Esophagus squamous epithelium (tissue), 5 donors: ENCODE measurements at regions not wholly inside any gene's neighbourhood (a gene's known extent, or its start where the extent isn't known, plus 50 kb on each side); places are given as distances from the start of the nearest gene placed in this dataset.

Source experiments
- DNase-seq: peaks from one replicate; lab custom pipeline; 2025; lab: John Stamatoyannopoulos, UW
- H3K27ac ChIP-seq, 4 donors: fragments of 200-600 bp; sonication (generic); one replicate each; pipeline ENCODE4 v1.5.1; 2016 to 2019; ENCODE audit warnings: mild to moderate bottlenecking in 1 of 4
- H3K27me3 ChIP-seq, 4 donors: fragments of 200-600 bp; sonication (generic); 1 replicate in 3 of 4; 2 replicates in 1 of 4; pipeline versions ENCODE4 v1.5.1 to v1.6.0; 2017 to 2021; ENCODE audit warnings: antibody characterized with exemption in 1 of 4
- H3K36me3 ChIP-seq, 3 donors: fragments of 200-600 bp; sonication (generic); one replicate each; pipeline ENCODE4 v1.5.1; 2016 to 2019
- H3K4me1 ChIP-seq, 3 donors: fragments of 200-600 bp; sonication (generic); one replicate each; pipeline ENCODE4 v1.5.1; 2017 to 2019
- H3K4me3 ChIP-seq, 4 donors: fragments of 200-600 bp; sonication (generic); 1 replicate in 3 of 4; 2 replicates in 1 of 4; pipeline ENCODE4 v1.5.1; 2016 to 2019; ENCODE audit warnings: mild to moderate bottlenecking in 2 of 4, moderate library complexity in 1 of 4
- H3K9me3 ChIP-seq, 3 donors: fragments of 200-600 bp; sonication (generic); one replicate each; pipeline ENCODE4 v1.5.1; 2016 to 2019
- POLR2A ChIP-seq, 4 donors: fragments of 450-650 bp; IDR thresholded peaks; one replicate each; pipeline ENCODE4 v1.6.1; 2017; ENCODE audit warnings: antibody characterized with exemption in 4 of 4, mild to moderate bottlenecking in 4 of 4, moderate library complexity in 3 of 4
- WGBS, 2 donors: methylation state at CpG; one replicate each; pipeline ENCODE4 v1.1.5; 2018; 5-methylcytosine and 5-hydroxymethylcytosine counted together
- intact Hi-C: fragments of 100-400 bp; cut with DNase I; formaldehyde crosslinking; loops from one replicate; pipeline ENCODE4 v1.15.0; 2022
- TF ChIP-seq, protein P1 (sequence below), 6 experiments: fragments of 450-650 bp in 4 of 6; fragments of 200-600 bp in 2 of 6; sonication (generic) in 2 of 6; IDR thresholded peaks; one replicate each; pipeline ENCODE4 v1.5.1; 2016 to 2019; ENCODE audit warnings: antibody characterized with exemption in 6 of 6, mild to moderate bottlenecking in 4 of 6, moderate library complexity in 4 of 6
- donor health status: DM: yes; HTN: yes; CAD: no.

DNA sequence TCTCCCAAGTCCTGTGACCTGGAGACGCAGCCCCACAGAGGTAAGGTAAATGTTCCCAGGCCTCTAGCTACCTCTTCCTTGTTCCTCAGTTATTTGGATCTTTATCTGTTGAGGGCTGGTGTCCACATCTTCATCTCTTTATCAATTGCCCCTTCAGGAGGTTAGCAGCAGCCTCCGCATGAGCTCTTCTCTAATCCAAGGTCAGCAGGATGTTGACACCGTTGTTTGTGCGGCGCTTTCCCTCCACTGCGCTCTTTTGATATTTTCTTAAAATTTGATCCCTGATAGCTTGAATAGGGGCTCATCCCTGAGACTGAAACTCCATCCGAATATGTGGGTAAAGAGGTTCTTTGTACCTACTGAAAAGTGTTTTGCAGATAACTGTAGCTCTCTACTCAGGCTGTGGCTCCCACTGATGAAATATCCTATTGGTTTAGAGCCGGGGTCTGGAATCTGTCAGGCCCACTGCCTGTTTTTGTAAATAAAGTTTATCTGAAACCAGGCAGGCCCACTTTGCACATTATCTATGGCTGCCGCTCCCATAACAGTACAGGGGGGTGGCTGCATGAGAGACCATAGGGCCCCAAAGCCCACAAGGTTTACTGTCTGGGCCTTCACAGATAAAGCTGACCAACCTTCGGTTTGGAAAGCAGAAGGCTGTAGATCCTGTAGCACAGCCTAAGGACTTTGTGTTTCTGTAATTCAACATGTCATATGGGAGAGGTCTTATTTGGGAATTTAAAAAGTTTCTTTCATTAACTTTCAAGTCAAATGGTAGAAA, 362.6 kb downstream of the QKI start:
- no peak overlapping the region for H3K4me3 ChIP-seq
- H3K9me3 ChIP-seq = no peaks in the 10 kb centered on the region
- no peaks in the 10 kb centered on the region for H3K27me3 ChIP-seq
- no peak for DNase-seq
- H3K36me3 ChIP-seq = no peaks in the 10 kb centered on the region
- WGBS, 2 donors = 89 to 93% methylated on average over 9 to 10 of the region's 10 CpGs
- no peak for TF ChIP-seq POLR2A (IDR thresholded peaks at IDR 0.05)
- TF ChIP-seq, protein P1, sequence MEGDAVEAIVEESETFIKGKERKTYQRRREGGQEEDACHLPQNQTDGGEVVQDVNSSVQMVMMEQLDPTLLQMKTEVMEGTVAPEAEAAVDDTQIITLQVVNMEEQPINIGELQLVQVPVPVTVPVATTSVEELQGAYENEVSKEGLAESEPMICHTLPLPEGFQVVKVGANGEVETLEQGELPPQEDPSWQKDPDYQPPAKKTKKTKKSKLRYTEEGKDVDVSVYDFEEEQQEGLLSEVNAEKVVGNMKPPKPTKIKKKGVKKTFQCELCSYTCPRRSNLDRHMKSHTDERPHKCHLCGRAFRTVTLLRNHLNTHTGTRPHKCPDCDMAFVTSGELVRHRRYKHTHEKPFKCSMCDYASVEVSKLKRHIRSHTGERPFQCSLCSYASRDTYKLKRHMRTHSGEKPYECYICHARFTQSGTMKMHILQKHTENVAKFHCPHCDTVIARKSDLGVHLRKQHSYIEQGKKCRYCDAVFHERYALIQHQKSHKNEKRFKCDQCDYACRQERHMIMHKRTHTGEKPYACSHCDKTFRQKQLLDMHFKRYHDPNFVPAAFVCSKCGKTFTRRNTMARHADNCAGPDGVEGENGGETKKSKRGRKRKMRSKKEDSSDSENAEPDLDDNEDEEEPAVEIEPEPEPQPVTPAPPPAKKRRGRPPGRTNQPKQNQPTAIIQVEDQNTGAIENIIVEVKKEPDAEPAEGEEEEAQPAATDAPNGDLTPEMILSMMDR (IDR thresholded peaks at IDR 0.05) = no peak
- peaks cover 0 to 26% (median 4%) of the 10 kb centered on the region in 3 donors for H3K4me1 ChIP-seq
- no peak overlapping the region for H3K27ac ChIP-seq
- intact Hi-C loops = no loop called here

DNA sequence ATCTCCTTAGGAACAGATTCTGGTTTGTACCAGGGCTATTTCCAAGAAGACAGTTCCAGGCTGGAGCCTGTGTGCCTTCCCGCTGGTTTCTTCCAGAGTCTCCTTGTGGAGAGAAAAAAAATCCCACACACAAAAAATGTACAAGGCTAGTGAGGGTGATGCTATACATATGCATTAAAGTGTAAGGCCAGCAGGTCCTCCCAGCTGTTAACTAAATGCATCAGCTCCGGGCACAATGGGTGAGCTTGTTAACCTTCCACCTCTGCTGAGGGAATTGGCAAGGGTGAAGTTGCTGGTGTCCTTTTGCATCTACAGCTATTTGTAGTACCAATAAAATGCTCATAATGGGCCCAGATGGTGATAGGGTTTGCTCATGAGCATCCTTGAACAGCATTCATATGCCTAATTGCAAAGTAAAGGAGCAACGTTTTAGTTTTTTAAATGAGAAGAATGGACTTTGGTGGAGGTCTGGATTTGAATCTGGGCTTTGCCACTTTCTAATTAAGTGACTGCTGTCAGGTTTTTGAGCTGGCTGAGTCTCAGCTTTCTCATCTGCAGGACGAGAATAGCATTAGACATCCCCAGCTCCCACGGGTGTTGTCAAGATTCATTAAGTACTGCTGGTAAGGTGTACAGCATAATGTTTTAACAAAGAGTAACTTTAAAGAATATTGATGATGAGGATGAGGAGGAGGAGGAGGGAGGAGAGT, 361.8 kb downstream of the QKI start:
- 84 to 89% methylated on average over 5 of the region's 5 CpGs for WGBS, 2 donors
- intact Hi-C loops = no loop called here
- no peak for DNase-seq
- TF ChIP-seq, protein P1 (IDR thresholded peaks at IDR 0.05) = no peak
- no peak for TF ChIP-seq POLR2A (IDR thresholded peaks at IDR 0.05)
- no peaks in the 10 kb centered on the region for H3K9me3 ChIP-seq
- H3K27ac ChIP-seq = no peak overlapping the region
- no peaks in the 10 kb centered on the region for H3K36me3 ChIP-seq
- H3K4me1 ChIP-seq = peaks cover 0 to 24% (median 4%) of the 10 kb centered on the region in 3 donors
- no peaks in the 10 kb centered on the region for H3K27me3 ChIP-seq
- no peak overlapping the region for H3K4me3 ChIP-seq

DNA sequence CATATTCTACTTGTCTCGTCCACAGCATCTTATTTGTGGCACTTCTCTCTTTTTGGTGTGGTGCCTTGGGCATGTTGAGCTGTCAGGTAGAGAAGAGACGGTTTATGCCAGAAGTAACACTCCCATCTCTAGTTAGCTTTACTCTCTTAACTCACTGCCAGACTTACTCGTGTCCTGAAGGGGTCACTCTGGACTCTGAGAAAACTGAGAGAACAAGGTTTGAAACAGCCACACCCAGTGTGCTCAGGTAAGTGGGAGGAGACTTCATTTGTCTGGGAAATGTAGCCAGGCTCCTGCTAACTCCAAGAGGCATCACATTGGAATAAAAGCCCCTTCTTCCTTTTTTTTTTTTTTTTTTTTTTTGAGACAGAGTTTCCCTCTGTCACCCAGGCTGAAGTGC, 360.8 kb downstream of the QKI start:
- no peaks in the 10 kb centered on the region for H3K9me3 ChIP-seq
- TF ChIP-seq POLR2A (IDR thresholded peaks at IDR 0.05) = no peak
- TF ChIP-seq, protein P1 (IDR thresholded peaks at IDR 0.05) = no peak
- intact Hi-C loops = no loop called here
- no peak for DNase-seq
- peaks cover 0 to 14% (median 4%) of the 10 kb centered on the region in 3 donors for H3K4me1 ChIP-seq
- no peaks in the 10 kb centered on the region for H3K27me3 ChIP-seq
- no peak overlapping the region for H3K27ac ChIP-seq
- 65 to 72% methylated on average over 3 of the region's 3 CpGs for WGBS, 2 donors
- H3K36me3 ChIP-seq = no peaks in the 10 kb centered on the region
- H3K4me3 ChIP-seq = no peak overlapping the region

DNA sequence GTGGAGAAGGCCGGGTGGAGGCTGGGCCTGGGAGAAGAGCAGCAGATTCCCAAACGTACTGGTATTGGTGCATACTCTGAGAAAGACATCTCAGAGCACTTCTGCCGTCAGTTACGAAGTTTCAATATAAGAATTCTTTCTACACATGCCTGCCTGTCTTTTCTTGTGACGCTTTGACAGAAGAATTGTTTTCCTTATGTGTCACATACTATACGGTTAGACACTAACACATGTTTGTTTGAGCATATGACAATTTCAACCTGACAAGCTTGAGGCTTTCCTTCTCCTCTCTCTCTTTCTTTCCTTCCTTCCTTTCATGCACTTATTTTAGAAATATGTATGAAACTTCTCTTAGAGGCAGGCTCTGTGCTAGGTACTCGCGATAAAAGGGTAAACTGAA, 360.0 kb downstream of the QKI start:
- H3K27ac ChIP-seq = no peak overlapping the region
- intact Hi-C loops = no loop called here
- DNase-seq = no peak
- no peaks in the 10 kb centered on the region for H3K36me3 ChIP-seq
- no peak overlapping the region for H3K4me3 ChIP-seq
- WGBS, 2 donors = 87 to 93% methylated on average over 8 of the region's 8 CpGs
- H3K27me3 ChIP-seq = no peaks in the 10 kb centered on the region
- TF ChIP-seq POLR2A (IDR thresholded peaks at IDR 0.05) = no peak
- TF ChIP-seq, protein P1 (IDR thresholded peaks at IDR 0.05) = no peak
- H3K9me3 ChIP-seq = no peaks in the 10 kb centered on the region
- H3K4me1 ChIP-seq = peaks cover 0 to 6% (median 4%) of the 10 kb centered on the region in 3 donors

DNA sequence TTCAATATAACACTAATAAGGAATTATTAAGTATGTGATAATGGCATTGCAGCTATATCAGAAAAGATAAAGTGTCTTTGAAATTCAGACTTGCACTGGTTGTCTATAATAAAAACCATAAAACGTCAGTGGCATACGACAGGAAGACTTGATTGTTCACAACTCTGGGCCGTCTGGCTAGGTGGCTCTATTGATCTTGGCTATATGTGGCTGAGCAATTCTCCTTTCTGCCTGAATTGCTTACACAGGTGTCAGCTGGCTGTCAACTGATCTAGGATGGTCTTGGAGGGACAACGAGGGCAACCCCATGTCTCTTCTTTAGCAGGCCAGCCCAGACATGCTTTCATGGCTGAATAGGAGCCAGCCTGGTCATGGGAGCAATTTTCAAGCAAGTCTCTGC, 359.1 kb downstream of the QKI start:
- H3K9me3 ChIP-seq = no peaks in the 10 kb centered on the region
- 68 to 76% methylated on average over 4 of the region's 4 CpGs for WGBS, 2 donors
- H3K27me3 ChIP-seq = no peaks in the 10 kb centered on the region
- intact Hi-C loops = no loop called here
- H3K4me1 ChIP-seq = no peaks in the 10 kb centered on the region
- no peak overlapping the region for H3K4me3 ChIP-seq
- no peak for TF ChIP-seq POLR2A (IDR thresholded peaks at IDR 0.05)
- TF ChIP-seq, protein P1 (IDR thresholded peaks at IDR 0.05) = no peak
- no peaks in the 10 kb centered on the region for H3K36me3 ChIP-seq
- no peak for DNase-seq
- H3K27ac ChIP-seq = no peak overlapping the region
